ENCODE measurements at regions not wholly inside any gene's neighbourhood (a gene's known extent, or its start where the extent isn't known, plus 50 kb on each side); places are given as distances from the start of the nearest gene placed in this dataset.

DNA sequence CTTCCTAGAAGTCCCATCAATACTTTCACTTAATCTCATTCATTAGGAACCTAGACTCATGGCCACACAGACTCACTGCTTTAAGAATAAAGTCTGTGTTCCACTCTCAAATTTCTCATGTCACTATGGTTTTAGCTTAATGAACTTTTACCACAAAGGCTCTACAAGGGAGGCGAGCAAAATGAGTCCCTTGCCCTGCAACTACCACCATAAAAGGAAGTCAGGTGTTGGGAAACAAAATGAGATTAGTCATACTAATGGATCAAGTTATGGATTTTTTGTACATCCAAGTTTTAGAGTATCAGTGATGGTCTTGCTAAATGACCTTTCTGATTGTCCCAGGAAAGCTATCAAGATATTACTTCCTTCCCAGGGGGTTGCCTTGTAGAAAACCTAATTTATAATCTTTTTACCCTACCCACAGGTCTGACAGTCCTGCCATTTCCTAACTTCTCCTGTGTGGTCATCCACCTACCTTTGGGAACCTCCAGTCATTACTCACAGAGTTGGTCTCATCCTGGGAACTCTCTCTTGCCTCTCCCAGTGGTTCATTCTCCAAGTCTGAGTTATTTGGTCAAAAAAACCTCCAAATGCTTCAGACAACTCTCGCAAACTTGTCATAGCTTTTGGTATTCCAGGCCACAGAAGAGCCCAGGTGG, 51.8 kb upstream of the SLC16A1 start:
- DNase-seq (ENCODE audit: low read depth), result no peak

DNA sequence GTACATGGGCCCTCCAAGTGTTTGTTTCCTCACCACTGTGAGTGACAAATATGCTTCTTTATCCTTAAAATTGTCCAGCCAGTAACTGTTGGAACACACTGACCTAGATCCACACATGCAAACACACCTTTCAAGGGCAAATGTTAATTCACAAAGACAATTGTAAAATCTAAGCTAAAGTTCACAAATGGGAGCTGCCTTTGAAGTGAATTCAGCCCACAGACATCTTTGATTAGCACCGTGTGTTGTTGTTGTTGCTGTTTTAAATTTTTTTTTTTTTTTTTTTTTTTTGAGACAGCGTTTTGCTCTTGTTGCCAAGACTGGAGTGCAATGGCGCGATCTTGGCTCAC, 52.3 kb upstream of the SLC16A1 start:
- DNase-seq (ENCODE audit: low read depth), result no peak

DNA sequence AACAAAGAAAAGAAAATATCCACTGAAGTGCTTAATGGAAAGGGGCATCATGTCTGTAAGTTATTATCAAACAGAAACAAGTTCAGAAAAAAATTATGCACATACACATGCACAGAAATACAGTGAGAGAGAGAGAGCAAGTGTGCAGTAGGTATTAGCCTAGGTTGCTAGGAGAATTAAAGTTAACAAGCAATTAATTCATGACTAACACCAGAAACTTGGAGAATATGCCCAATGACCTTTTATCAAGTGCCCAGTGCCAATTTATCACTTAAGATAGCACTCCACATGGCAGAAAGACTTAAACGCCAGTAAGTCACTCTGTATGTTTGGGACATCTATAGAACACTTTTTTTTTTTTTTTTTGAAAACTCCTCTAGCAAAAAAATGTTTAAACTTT, 56.2 kb upstream of the SLC16A1 start:
- no peak for DNase-seq (ENCODE audit: low read depth)

DNA sequence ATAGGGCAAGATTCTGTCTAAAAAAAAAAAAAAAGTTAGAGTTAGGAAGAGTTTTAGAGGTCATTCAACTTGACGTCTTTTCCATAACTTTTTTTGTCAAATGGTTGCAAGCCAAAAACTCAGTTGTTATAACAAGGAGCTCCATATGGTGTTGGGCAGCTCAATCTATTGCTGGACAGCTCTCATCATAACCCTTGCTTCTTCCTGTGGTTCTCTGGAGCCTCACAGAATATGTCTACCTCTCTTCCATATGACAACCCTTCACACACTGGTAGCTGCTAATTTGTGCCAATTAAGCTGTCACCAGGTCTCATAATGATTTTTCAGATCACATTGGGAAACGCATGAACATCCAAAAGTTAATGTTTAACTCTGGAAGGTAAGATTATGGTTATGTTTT, 57.8 kb upstream of the SLC16A1 start:
- DNase-seq (ENCODE audit: low read depth), result no peak

DNA sequence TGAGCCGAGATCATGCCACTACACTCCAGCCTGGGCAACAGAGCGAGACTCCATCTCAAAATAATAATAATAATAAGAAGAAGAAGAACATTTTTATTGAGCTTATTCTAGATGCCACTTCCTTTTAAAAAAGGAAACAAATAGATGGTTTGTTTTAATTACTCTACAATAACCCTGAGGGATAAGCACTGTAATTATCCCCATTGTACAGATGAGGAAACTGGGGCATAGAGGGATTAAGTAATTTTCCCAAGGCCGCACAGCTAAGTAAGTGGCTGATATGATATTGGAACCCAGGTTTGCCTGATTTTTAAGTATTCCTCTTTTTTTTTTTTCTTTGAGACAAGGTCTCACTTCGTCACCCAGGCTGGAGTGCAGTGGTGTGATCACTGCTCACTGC, 58.5 kb upstream of the LRIG2 start:
- no peak for DNase-seq (ENCODE audit: low read depth)

DNA sequence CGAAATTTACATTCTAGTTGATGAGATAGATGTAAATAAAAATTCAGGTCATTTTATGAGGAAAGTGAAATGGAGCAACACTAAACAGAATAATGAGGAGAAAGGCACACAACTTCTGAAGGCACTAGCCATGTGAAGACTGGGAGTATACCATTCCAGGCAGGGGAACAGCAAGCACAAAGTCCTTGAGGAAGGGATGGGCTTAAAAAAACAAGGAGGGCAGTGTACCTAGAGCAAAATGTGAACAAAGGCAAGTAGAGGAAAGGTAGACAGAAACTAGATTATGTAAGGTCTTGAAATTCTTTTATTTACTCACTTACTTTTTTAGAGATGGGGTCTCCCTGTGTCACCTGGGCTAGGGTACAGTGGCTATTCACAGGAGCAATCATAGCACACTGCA, 54.1 kb upstream of the LRIG2 start:
- no peak for DNase-seq (ENCODE audit: low read depth)

DNA sequence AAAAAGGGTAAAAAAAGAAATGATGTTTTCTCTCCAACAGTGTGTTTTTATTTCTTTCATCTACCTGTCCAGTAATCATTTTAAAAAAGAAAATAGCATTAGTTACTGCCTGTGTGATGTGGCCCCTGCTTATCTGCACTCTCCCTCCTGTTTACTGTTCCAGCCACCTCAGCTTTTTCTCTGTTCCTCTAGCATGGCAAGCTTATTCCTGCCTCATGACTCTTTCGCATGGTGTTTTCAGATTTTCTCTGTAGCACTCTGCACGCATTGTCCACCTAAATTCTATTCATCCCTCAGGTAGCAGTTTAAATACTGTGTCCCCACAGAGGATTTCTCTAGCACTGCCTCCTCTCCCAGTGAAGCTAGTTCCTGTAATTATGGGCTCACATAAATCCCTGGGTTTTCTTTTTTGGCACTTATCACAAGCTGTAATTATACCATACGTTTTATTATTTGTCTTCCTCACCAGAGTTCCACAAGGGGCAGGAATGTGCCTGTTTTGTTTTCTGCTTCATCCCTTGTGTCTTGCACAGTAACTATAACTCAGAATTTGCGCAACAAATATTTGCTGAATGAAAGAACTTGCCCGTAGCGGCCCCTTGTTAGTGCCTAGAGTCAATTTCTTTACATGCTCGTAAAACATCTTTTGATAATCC, 51.4 kb upstream of the LRIG2 start:
- DNase-seq (ENCODE audit: low read depth), result peak; percentile 32
